ENCODE measurements at regions not wholly inside any gene's neighbourhood (a gene's known extent, or its start where the extent isn't known, plus 50 kb on each side); places are given as distances from the start of the nearest gene placed in this dataset.

GRCh38 chr7:47724335-47724982, 142.5 kb upstream of the TNS3 start:
- DNase-seq, result no peak

GRCh38 chr7:47722126-47722525, 140.2 kb upstream of the TNS3 start:
- no peak for DNase-seq

- DNase-seq, result no peak
These were observed 139.8 kb upstream of the TNS3 start for GRCh38 chr7:47721670-47722069.

GRCh38 chr7:47720907-47721244, 139.0 kb upstream of the TNS3 start:
- no peak for DNase-seq

- DNase-seq, result no peak
These were observed 138.4 kb upstream of the TNS3 start for GRCh38 chr7:47720141-47720906.

DNA sequence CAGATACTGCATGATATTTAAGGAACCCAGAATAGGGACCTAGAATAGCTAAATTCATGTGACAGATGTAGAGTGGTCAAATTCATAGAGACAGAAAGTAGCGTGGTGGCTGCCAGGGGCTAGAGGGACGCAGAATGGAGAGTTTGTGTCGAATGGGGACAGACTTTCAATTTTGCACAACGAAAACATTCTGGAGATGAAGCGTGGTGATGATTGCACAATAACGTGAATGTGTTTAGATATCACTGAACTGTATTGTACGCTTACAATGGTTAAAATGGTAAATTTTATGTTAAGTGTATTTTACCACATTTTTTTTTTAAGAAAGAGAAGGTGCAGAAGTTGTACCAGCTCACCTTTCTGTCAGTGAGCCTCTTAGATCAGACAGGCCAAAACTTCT, 137.8 kb upstream of the TNS3 start:
- DNase-seq, result no peak

DNA sequence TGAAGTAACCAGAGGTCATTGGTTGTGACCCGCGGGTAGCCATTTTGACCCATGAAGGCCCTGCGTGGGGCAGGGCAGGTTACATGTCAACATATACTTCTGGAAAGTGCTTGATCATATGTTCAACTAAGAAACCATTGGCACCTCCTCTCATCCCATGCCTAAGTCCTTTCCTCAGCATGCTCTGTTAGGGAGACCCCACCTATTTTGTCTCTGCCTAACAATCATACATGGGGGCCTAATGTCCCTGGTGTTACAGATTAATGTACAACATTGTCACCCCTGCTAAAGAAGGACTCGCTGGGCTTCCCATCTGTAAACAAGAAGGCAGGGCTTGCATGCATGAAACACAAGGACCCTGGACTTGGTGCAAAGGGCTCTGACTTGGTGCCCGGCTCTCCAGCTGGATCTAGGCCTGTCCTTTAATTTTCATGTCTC, 133.7 kb upstream of the TNS3 start:
- DNase-seq, result no peak

GRCh38 chr7:47714669-47715607, 133.0 kb upstream of the TNS3 start:
- no peak for DNase-seq

DNA sequence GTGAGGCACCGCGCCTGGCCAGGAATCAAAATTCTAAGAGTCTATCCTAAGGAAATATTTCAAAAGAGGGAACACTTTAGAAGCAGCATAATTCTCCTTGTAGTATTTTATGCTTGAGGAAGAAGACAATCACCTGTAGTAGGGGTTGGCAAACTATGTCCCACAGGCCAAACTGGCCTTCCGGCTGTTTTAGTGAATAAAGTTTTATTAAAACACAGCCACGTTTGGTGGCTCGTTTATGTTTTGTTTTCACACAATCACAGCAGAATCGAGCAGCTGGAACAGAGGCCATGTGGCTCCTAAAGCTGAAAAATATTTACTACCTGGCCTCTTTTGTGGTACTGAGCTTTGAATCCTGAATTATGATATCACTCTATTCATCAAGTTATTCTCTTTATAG, 131.7 kb upstream of the TNS3 start:
- no peak for DNase-seq

DNA sequence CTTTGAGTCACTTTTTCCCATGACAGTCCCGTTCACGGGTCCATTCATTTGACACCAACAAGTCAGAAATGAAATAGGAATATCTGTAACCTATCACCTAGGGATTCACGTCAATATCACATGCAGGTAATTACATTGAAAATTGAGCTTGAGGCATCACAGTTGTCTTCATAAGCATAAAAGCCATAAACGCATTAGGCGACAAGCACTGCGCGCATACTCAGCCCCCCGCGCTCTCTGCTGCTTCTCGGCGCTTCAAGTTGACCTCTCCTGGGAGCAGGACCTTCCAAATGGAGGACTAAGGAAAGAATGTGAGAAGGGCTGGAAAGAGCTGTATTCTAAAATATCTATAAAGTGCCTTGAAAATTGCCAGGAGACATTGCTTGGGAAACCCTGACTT, 130.5 kb upstream of the TNS3 start:
- no peak for DNase-seq

DNA sequence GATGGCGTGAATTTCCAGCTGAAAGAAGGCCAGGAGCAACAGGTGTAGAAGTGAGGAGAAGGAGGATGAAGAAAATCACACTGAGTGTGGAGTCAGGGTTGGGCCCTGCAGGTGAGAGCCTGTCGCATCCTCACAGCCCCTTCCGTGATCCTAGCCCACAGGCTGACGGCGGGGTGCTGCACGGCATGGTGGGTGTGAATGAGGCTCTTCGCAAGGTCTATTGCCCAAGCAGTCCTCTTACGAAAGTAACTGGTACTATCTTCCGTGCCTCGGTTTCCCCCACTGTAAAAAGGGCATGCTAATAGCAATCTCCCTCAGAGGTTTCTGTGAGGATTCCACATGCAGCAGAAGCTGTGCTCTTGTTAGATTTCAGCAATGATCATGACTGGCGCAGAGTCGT, 129.9 kb upstream of the TNS3 start:
- DNase-seq, result no peak

DNA sequence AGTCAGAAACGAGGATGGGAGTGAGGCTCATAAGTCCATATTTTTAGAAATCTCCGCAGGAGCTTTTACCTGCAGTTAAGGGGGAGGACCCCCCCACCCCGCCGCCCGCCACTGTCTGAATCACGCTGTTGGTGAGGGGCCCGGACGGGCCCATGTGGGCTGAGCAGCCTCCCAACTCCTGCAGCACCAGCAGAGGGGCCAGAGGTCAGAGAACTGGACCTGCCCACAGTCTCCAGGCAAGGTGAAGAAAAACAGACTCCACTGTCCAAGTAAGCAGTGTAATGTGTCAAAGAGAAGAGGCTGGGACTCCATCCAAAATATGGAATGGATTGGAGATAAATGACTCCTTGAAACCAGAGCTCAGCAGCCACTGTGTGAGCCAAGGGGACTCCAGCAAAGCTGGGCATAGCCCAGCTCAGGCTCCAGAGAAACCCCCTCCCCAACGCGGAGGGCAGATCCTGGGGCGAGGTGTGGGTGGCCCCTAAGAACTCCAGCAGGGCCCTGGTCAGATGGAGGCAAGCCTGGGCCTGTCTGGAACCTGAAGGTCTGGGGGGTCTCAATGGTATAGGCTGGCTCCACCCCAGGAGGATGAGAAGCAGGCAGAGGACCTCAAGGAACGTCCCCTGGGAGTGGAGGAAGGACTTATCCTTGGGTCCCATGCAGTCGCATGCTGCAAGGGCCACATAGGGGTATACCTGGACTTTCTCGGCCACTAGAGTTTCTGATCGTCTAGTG, 128.5 kb upstream of the TNS3 start:
- no peak for DNase-seq

DNA sequence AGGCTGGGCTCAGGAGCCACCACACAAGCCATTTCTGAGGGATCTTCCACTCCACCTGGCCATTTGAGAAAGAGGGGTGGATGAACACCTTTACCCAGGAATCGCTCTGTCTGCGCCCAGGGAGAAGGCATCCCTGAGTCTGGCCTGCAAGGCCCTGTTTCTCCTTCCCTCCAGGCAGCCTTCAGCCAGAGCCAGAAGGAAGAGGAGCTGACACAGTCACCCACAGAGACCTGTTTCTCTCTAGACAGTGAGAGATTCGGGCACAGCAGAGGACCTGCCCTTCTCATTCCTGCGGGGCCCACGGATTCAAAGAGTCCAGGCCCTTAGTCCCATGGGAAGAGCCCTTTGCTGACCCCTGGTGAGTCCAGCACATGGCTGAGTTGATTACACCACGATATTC, 127.5 kb upstream of the TNS3 start:
- DNase-seq, result no peak

GRCh38 chr7:47709051-47709450, 127.1 kb upstream of the TNS3 start:
- no peak for DNase-seq

- no peak for DNase-seq
These were observed 125.7 kb upstream of the TNS3 start for GRCh38 chr7:47707583-47707982.

DNA sequence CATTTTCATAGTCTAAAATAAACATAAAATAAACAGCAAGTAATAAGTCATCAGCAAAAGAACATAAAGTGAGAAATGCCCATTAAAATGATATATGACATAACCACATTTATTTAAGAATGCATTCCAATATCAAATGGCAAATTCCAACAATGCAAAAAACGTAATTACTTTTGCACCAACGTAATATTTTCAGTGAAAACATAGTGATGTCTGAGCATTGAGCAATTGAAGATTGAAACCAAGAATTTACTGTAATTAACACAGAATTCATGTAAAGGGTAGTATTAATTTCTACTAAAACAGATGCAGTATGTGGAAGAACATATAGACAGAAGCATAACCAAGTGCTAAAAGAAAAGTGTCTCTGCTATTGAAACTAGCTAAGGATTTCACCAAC, 123.0 kb upstream of the TNS3 start:
- DNase-seq, result no peak

GRCh38 chr7:47702080-47702479, 120.2 kb upstream of the TNS3 start:
- no peak for DNase-seq

- no peak for DNase-seq
These were observed 116.5 kb upstream of the TNS3 start for GRCh38 chr7:47698386-47698785.

DNA sequence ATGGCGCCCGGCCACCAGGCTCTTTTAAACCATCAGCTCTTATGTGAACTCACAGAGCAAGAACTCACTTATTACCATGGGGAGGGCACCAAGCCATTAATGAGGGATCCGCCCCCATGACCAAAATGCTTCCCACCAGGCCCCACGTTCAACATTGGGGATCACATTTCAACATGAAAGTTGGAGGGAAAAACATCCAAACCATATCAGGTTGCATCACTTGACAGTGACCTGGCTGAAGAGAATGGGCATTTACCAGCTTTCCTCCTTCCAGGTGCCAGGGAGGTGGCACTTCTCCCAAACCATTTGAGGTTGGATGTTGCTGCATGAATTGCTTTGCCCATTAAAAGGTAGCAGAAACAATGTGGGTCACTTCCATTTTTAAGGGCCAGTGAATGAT, 115.6 kb upstream of the TNS3 start:
- no peak for DNase-seq

DNA sequence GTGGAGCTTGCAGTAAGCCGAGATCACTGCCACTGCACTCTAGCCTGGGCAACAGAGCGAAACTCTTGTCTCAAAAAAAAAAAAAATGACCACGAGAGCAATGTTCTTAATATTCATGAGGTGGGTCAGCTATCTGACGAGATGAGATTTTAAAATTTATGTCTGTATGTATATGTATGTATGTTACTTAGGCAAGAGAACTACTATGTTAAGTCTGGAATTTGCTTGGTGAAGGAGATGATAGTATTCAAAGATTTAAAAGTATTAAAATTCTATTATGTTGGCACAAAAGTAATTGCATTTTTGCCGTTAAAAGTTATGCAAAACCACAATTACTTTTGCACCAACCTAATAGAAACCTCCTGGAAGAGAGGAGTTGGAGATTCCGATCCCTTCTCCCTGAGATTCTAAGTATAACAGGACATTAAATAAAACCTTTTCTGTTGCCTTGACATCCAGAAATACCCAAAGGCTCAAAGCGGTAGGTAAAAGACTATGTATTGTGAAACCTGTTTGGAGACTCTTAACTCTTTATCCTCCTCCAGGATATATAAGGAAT, 114.3 kb upstream of the TNS3 start:
- DNase-seq, result no peak

DNA sequence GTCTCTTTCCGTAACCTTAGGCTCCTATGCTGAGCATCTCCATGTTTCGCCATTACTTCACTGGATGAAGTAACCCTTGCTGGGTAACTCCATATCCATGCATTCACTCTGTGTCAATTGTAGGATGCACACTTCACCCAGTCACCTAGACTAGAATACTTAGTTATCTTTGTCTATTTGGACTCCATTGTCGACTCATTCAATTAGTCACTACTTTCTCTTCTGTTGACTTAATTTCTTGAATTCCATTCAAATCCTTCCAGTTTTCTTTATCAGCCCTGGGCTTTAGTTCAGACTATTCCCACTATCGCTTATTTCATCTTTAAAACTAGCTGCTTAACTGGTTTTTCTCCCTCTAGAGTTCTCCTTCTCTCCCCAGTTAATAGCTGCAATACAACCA, 111.3 kb upstream of the TNS3 start:
- no peak for DNase-seq

DNA sequence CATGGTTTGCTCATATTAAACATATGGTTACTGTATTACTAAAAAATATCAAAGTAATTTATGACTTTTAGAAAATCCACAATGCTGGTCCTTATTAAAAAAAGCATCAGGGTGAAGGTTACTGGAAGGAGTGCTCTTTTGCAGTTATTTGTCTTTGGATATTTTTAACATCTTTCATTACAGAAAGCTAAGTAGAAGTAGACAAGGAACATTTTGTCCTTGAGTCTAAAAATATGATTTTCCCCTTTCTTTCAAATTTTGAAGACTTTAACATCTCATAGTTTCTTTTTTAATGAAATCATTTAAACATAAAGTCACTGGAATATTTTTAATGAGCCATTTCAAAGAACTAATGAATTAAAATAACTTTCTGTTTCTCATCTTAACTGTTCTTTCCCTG, 110.1 kb upstream of the TNS3 start:
- DNase-seq, result no peak

All from islet precursor cell (in vitro differentiated cells).